Tibial artery (tissue), 4 donors: ENCODE measurements at regions not wholly inside any gene's neighbourhood (a gene's known extent, or its start where the extent isn't known, plus 50 kb on each side); places are given as distances from the start of the nearest gene placed in this dataset.

Source experiments
- DNase-seq, 2 donors: peaks; one replicate each; pipeline ENCODE4 v3.0.0-alpha.2; 2019
- H3K27ac ChIP-seq, 2 donors: fragments of 200-600 bp; sonication (generic) in 1 of 2; 1 replicate in 1 of 2; 2 replicates in 1 of 2; pipeline ENCODE4 v1.5.1; 2018 to 2019; ENCODE audit warnings: mild to moderate bottlenecking in 1 of 2
- H3K27me3 ChIP-seq, 2 donors: fragments of 200-600 bp; sonication (generic) in 1 of 2; one replicate each; pipeline versions ENCODE4 v1.5.1 to v1.6.0; 2016 to 2019
- H3K36me3 ChIP-seq, 3 donors: fragments of 200-600 bp; sonication (generic) in 2 of 3; one replicate each; pipeline ENCODE4 v1.5.1; 2016 to 2019; ENCODE audit warnings: mild to moderate bottlenecking in 2 of 3
- H3K4me1 ChIP-seq, 4 donors: fragments of 200-600 bp; sonication (generic) in 2 of 4; 1 replicate in 3 of 4; 2 replicates in 1 of 4; pipeline ENCODE4 v1.5.1; 2016 to 2019
- H3K4me3 ChIP-seq, 2 donors: fragments of 200-600 bp; sonication (generic) in 1 of 2; 1 replicate in 1 of 2; 2 replicates in 1 of 2; pipeline ENCODE4 v1.5.1; 2018 to 2019; ENCODE audit warnings: mild to moderate bottlenecking in 2 of 2
- H3K9me3 ChIP-seq, 3 donors: fragments of 200-600 bp; sonication (generic) in 1 of 3; one replicate each; pipeline ENCODE4 v1.5.1; 2016 to 2019
- CTCF ChIP-seq, 2 experiments: fragments of 200-600 bp in 1 of 2; fragments of 450-650 bp in 1 of 2; IDR thresholded peaks; one replicate each; pipeline ENCODE4 v1.5.1; 2017 to 2019; ENCODE audit warnings: antibody characterized with exemption in 2 of 2, mild to moderate bottlenecking in 1 of 2, moderate library complexity in 1 of 2
- intact Hi-C: fragments of 100-400 bp; cut with DNase I; formaldehyde crosslinking; loops from one replicate; pipeline ENCODE4 v1.15.0; 2023; ENCODE audit warnings: low total_unique reads

- intact Hi-C loops, result no loop called here
- Histone ChIP-seq H3K9me3 (no peaks in the 10 kb centered on the region), H3K36me3 (no peaks in the 10 kb centered on the region), H3K4me1 (no peaks in the 10 kb centered on the region), H3K27ac (no peak overlapping the region), H3K27me3 (no peaks in the 10 kb centered on the region), H3K4me3 (no peak overlapping the region)
- no peak for TF ChIP-seq CTCF (IDR thresholded peaks at IDR 0.05)
- DNase-seq, result no peak
These were observed 208.4 kb upstream of the COL3A1 start for GRCh38 chr2:188765522-188766470.

GRCh38 chr2:188766471-188766856, 207.7 kb upstream of the COL3A1 start:
- H3K27me3 ChIP-seq, result no peaks in the 10 kb centered on the region
- H3K27ac ChIP-seq, result no peak overlapping the region
- TF ChIP-seq CTCF (IDR thresholded peaks at IDR 0.05), result no peak
- DNase-seq, result no peak
- H3K36me3 ChIP-seq, result no peaks in the 10 kb centered on the region
- intact Hi-C loops, result no loop called here
- no peaks in the 10 kb centered on the region for H3K4me1 ChIP-seq
- H3K9me3 ChIP-seq, result no peaks in the 10 kb centered on the region
- no peak overlapping the region for H3K4me3 ChIP-seq

- Histone ChIP-seq H3K4me3 (no peak overlapping the region), H3K9me3 (no peaks in the 10 kb centered on the region), H3K27ac (no peak overlapping the region), H3K36me3 (no peaks in the 10 kb centered on the region), H3K27me3 (no peaks in the 10 kb centered on the region), H3K4me1 (no peaks in the 10 kb centered on the region)
- intact Hi-C loops, result no loop called here
- TF ChIP-seq CTCF (IDR thresholded peaks at IDR 0.05), result no peak
- no peak for DNase-seq
These were observed 207.0 kb upstream of the COL3A1 start for GRCh38 chr2:188767176-188767575.

- no peaks in the 10 kb centered on the region for H3K9me3 ChIP-seq
- no peak overlapping the region for H3K4me3 ChIP-seq
- intact Hi-C loops, result no loop called here
- H3K4me1 ChIP-seq, result no peaks in the 10 kb centered on the region
- no peaks in the 10 kb centered on the region for H3K36me3 ChIP-seq
- no peak for TF ChIP-seq CTCF (IDR thresholded peaks at IDR 0.05)
- DNase-seq, result no peak
- no peak overlapping the region for H3K27ac ChIP-seq
- no peaks in the 10 kb centered on the region for H3K27me3 ChIP-seq
These were observed 203.9 kb upstream of the COL3A1 start for GRCh38 chr2:188770296-188770695.

- Histone ChIP-seq H3K9me3 (no peaks in the 10 kb centered on the region), H3K36me3 (no peaks in the 10 kb centered on the region), H3K27ac (no peak overlapping the region), H3K4me1 (no peaks in the 10 kb centered on the region), H3K27me3 (no peaks in the 10 kb centered on the region), H3K4me3 (no peak overlapping the region)
- DNase-seq, result no peak
- intact Hi-C loops, result no loop called here
- no peak for TF ChIP-seq CTCF (IDR thresholded peaks at IDR 0.05)
These were observed 201.1 kb upstream of the COL3A1 start for GRCh38 chr2:188773075-188773474.
